Stomach (tissue), 4 donors: ENCODE measurements at regions not wholly inside any gene's neighbourhood (a gene's known extent, or its start where the extent isn't known, plus 50 kb on each side); places are given as distances from the start of the nearest gene placed in this dataset.
"Not testable (repeated sequence)": the region's sequence is repeated elsewhere in the genome, so short reads cannot be mapped to it uniquely, and the experiment has no call there.

Experiments
- CTCF ChIP-seq, 7 experiments: fragments of 450-650 bp in 4 of 7; fragments of 200-600 bp in 3 of 7; sonication (generic) in 3 of 7; IDR thresholded peaks; one replicate each; pipeline ENCODE4 v1.5.1; 2016 to 2019; ENCODE audit warnings: antibody characterized with exemption in 7 of 7, control low read depth in 2 of 7, mild to moderate bottlenecking in 1 of 7
- POLR2A ChIP-seq, 4 donors: fragments of 450-650 bp; IDR thresholded peaks; one replicate each; pipeline ENCODE4 v1.6.1; 2016; ENCODE audit warnings: antibody characterized with exemption in 4 of 4, control low read depth in 2 of 4, mild to moderate bottlenecking in 1 of 4, moderate library complexity in 1 of 4

- not testable (repeated sequence) for TF ChIP-seq CTCF, POLR2A (IDR thresholded peaks at IDR 0.05)
Observed at GRCh38 chr10:28481346-28481745, 51.6 kb upstream of the WAC start.
